ENCODE measurements at regions not wholly inside any gene's neighbourhood (a gene's known extent, or its start where the extent isn't known, plus 50 kb on each side); places are given as distances from the start of the nearest gene placed in this dataset.
"Not testable (repeated sequence)": the region's sequence is repeated elsewhere in the genome, so short reads cannot be mapped to it uniquely, and the experiment has no call there.

GRCh38 chr3:94615275-94616065 is 552.6 kb downstream of the NSUN3 start:
- no peak for DNase-seq

- no peak for DNase-seq
Measured at GRCh38 chr3:94616833-94617232, 554.0 kb downstream of the NSUN3 start.

GRCh38 chr3:94617312-94617711 is 554.5 kb downstream of the NSUN3 start:
- DNase-seq, result no peak

GRCh38 chr3:94619643-94620042 is 556.8 kb downstream of the NSUN3 start:
- no peak for DNase-seq

- DNase-seq, result no peak
Measured at GRCh38 chr3:94626573-94626972, 563.7 kb downstream of the NSUN3 start.

GRCh38 chr3:94627689-94628088 is 564.8 kb downstream of the NSUN3 start:
- DNase-seq, result no peak

- DNase-seq, result no peak
Measured at GRCh38 chr3:94643400-94643799, 580.5 kb downstream of the NSUN3 start.

GRCh38 chr3:94645790-94646189 is 582.9 kb downstream of the NSUN3 start:
- no peak for DNase-seq

- no peak for DNase-seq
Measured at GRCh38 chr3:94647131-94647530, 584.3 kb downstream of the NSUN3 start.

GRCh38 chr3:94648270-94649180 is 585.7 kb downstream of the NSUN3 start:
- DNase-seq, result not testable (repeated sequence)

- no peak for DNase-seq
Measured at GRCh38 chr3:94654096-94654495, 591.2 kb downstream of the NSUN3 start.

- DNase-seq, result no peak
Measured at GRCh38 chr3:94665922-94666321, 603.1 kb downstream of the NSUN3 start.

GRCh38 chr3:94671078-94671477 is 608.2 kb downstream of the NSUN3 start:
- DNase-seq, result no peak

GRCh38 chr3:94673876-94674275 is 611.0 kb downstream of the NSUN3 start:
- DNase-seq, result no peak

GRCh38 chr3:94686208-94686607 is 623.3 kb downstream of the NSUN3 start:
- no peak for DNase-seq

- DNase-seq, result no peak
Measured at GRCh38 chr3:94693997-94694640, 631.3 kb downstream of the NSUN3 start.

GRCh38 chr3:94694894-94695293 is 632.0 kb downstream of the NSUN3 start:
- DNase-seq, result no peak

- DNase-seq, result no peak
Measured at GRCh38 chr3:94704467-94704866, 641.6 kb downstream of the NSUN3 start.

- no peak for DNase-seq
Measured at GRCh38 chr3:94709249-94709902, 646.5 kb downstream of the NSUN3 start.

GRCh38 chr3:94714194-94714593 is 651.3 kb downstream of the NSUN3 start:
- no peak for DNase-seq

- no peak for DNase-seq
Measured at GRCh38 chr3:94716326-94717018, 653.6 kb downstream of the NSUN3 start.

GRCh38 chr3:94734206-94734605 is 671.3 kb downstream of the NSUN3 start:
- DNase-seq, result no peak
